ENCODE measurements at regions not wholly inside any gene's neighbourhood (a gene's known extent, or its start where the extent isn't known, plus 50 kb on each side); places are given as distances from the start of the nearest gene placed in this dataset.

DNA sequence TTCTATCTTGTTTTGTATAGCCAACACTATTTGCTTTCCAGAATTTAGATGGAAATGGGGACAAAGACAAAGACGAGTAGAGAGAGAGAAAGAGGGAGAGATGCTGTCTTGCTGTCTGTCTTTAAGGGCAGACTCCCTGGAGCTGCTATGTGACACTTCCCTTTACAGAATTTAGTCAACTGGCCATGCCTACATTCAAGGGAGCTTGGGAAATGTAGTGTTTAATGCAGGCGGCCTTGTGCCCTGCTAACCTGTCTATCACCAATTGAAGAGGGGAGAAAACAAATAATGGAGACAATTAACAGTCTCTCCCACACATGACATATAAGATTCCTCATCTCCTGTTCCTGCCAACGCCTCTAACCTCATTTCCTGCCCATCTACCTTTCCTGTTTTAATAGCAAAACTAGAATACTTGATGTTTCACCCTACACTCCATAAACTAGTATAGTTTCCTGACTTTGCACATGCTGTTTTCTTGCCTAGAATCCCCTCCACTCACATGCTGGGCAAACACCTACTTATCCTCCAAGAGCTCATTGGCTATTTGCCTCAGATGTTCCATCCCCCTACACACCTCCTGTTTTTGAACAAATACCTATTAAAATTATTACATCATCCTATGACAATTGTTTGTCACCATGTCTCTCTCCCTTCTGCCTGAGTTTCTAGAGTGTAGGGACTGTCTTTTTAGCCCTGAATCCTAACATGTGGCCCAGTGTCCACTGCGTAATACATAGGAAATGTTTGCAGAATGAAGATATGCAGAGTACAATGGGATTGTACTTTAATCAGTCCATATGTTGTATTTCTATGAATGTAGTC lies 117.2 kb downstream of the SLC25A24 start:
- in situ Hi-C loops (cut with HindIII; ENCODE audit: low pct_ligation_motif_present, low pct_unique_long_range_greater_than_20kb, low sequenced_read_pairs): no loop called here
- no peak for DNase-seq

GRCh38 chr1:108082001-108082400 lies 117.0 kb upstream of the VAV3 start:
- no peak for DNase-seq

GRCh38 chr1:108080448-108080847 lies 115.5 kb upstream of the VAV3 start:
- DNase-seq: no peak
- in situ Hi-C loops (cut with HindIII; ENCODE audit: low pct_ligation_motif_present, low pct_unique_long_range_greater_than_20kb, low sequenced_read_pairs): no loop called here

More at GRCh38 chr1:108082001-108082400, 117.0 kb upstream of the VAV3 start:
- in situ Hi-C loops (cut with HindIII; ENCODE audit: low pct_ligation_motif_present, low pct_unique_long_range_greater_than_20kb, low sequenced_read_pairs): no loop called here

- in situ Hi-C loops (cut with HindIII; ENCODE audit: low pct_ligation_motif_present, low pct_unique_long_range_greater_than_20kb, low sequenced_read_pairs): no loop called here
- no peak for DNase-seq
Observed at GRCh38 chr1:108079440-108080025, 114.6 kb upstream of the VAV3 start.

DNA sequence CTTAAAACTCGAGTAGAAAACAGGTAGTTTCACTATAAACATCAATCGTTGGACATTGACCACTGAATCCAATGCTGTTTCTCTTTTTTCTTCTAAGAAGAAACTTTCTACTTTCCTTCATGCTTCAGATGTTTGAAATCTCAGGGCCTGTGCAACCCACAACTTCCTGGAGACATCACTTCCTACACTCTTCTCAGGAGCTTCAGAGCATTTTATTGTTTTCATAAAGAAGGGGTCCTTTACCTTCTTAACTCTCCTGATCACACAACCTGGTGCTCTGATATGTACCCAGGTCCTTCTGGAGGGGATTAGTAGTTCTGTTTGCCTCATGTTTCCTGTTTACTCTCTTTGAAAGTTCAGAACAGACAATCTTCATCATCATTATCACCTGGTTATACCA lies 113.0 kb upstream of the VAV3 start:
- in situ Hi-C loops (cut with HindIII; ENCODE audit: low pct_ligation_motif_present, low pct_unique_long_range_greater_than_20kb, low sequenced_read_pairs): no loop called here
- no peak for DNase-seq

DNA sequence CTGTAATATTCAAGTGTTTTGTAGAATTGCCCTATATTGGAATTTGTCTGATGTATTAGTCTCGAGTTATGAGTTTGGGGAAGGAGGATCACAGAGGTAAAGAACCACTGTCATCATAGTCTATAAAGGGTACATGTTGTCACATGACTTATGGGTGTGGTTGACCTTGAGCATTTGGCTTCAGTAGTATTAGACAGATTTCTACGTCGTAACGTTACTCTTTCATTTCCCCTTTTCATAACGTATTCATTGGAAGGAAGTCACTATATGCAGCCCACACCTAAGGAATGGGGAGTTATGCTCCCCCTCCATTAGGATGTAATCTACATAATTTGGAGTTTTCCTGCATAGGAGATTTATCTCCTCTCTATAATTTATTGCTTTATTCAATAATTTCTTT lies 110.1 kb upstream of the VAV3 start:
- in situ Hi-C loops (cut with HindIII; ENCODE audit: low pct_ligation_motif_present, low pct_unique_long_range_greater_than_20kb, low sequenced_read_pairs): no loop called here
- no peak for DNase-seq

- in situ Hi-C loops (cut with HindIII; ENCODE audit: low pct_ligation_motif_present, low pct_unique_long_range_greater_than_20kb, low sequenced_read_pairs): no loop called here
- DNase-seq: no peak
Observed at GRCh38 chr1:108072776-108073175, 107.8 kb upstream of the VAV3 start.

GRCh38 chr1:108072212-108072611 lies 107.2 kb upstream of the VAV3 start:
- DNase-seq: no peak
- in situ Hi-C loops (cut with HindIII; ENCODE audit: low pct_ligation_motif_present, low pct_unique_long_range_greater_than_20kb, low sequenced_read_pairs): no loop called here

DNA sequence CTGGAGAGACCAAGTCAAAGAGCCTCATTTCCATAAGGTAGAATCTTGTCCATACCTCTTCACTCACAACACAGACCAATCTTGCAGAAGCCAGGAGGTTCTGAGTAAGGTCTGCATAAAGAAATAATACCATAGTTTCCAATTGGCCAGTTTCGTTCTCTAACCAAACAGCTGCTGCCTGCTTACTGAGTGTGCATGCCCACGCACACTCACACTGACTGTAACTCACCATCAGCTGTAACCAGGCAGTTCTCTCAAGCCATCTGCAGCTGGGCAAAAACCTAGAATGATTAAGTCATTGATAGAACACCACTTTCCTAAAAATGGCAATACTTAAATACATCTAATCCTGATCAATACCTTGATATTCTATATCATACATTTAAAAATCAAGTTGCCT lies 106.6 kb upstream of the VAV3 start:
- in situ Hi-C loops (cut with HindIII; ENCODE audit: low pct_ligation_motif_present, low pct_unique_long_range_greater_than_20kb, low sequenced_read_pairs): no loop called here
- DNase-seq: no peak

DNA sequence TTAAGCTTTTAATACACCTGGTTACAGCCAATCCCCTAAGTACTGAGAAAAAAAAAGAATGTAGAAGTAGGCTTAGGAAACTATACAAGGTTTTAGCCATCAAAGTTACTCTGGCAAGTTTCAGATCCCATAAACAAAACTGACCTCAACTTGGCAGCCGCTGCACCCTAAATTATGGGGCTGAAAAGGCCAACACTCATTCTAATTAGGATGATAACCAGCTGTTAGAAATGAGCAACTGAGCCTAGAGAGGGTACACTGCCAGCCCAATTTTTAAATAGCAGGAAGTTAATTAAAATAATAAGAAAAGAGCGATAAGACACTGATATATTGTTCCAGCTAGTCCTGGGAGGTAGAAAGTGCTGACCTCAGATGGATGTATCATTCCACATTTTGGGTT lies 105.7 kb upstream of the VAV3 start:
- no peak for DNase-seq
- in situ Hi-C loops (cut with HindIII; ENCODE audit: low pct_ligation_motif_present, low pct_unique_long_range_greater_than_20kb, low sequenced_read_pairs): no loop called here

DNA sequence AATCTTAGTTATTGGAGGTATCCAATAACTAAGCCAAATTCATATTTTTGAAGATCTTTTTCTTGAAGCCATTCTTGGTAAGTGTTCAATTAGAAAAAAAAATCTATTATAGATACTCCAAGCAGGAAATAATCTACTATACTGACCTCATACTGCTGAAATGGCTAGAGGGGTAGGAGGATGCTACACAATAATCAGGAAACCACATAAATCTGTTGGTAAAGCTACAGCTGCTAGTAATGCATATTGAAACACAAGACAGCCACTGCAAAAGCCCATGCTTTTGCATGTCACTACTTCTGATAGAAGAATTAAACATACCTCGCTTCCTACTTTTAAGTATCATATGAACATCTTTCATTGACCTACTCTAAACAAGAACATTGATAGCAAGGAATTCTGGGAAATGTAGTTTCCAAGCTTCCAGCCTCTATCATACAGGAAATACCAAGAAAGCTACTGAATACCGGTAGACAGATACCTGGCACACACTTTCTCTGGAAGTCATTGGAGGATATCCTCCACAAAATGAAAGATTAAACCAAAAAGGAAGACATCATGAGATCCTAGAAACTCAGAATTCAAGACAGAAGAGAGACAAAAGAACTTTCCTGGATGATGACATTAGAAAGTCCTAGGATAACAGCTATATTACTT lies 103.0 kb upstream of the VAV3 start:
- DNase-seq: no peak
- in situ Hi-C loops (cut with HindIII; ENCODE audit: low pct_ligation_motif_present, low pct_unique_long_range_greater_than_20kb, low sequenced_read_pairs): no loop called here

GRCh38 chr1:108066808-108067207 lies 101.8 kb upstream of the VAV3 start:
- in situ Hi-C loops (cut with HindIII; ENCODE audit: low pct_ligation_motif_present, low pct_unique_long_range_greater_than_20kb, low sequenced_read_pairs): no loop called here
- no peak for DNase-seq

DNA sequence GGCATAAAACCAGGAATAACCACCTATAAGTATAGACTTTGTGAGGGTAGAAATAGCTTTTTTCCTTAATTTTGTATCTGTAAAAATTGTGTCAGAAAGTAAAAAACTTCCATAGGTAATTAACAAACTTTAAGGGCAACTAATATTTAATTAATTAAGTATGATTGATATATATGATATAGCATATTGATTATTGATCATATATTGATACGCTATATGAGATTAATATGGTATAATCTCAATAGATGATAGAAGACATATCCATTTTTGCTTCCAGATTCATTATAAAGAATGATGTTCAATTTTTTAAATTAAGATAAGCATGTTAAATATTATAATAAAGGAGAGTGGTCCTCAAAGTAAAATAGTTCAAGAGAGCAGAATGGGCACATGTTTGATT lies 99.3 kb upstream of the VAV3 start:
- in situ Hi-C loops (cut with HindIII; ENCODE audit: low pct_ligation_motif_present, low pct_unique_long_range_greater_than_20kb, low sequenced_read_pairs): no loop called here
- DNase-seq: no peak

GRCh38 chr1:108063703-108064102 lies 98.7 kb upstream of the VAV3 start:
- in situ Hi-C loops (cut with HindIII; ENCODE audit: low pct_ligation_motif_present, low pct_unique_long_range_greater_than_20kb, low sequenced_read_pairs): no loop called here
- DNase-seq: no peak

GRCh38 chr1:108059945-108060344 lies 95.0 kb upstream of the VAV3 start:
- DNase-seq: no peak
- in situ Hi-C loops (cut with HindIII; ENCODE audit: low pct_ligation_motif_present, low pct_unique_long_range_greater_than_20kb, low sequenced_read_pairs): no loop called here

DNA sequence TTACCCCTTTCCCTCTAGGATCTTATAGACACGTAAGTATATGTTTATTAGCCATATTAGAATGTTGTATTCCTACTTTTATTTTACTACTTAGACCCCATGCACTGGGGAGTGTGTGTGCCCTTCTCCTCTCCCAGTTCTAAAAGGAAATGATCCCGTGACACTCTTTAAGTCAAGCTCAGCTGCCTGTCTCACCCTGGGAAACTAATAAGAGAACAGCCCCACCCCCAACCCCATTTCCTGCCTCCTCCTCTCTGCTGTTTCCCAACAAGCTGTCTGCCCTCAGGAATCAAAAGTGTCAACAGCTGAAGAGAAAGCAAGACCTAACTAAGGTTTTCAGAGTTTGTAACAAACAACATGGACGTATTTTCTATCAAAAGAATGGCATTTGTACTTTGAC lies 92.6 kb upstream of the VAV3 start:
- in situ Hi-C loops (cut with HindIII; ENCODE audit: low pct_ligation_motif_present, low pct_unique_long_range_greater_than_20kb, low sequenced_read_pairs): no loop called here
- DNase-seq: no peak

DNA sequence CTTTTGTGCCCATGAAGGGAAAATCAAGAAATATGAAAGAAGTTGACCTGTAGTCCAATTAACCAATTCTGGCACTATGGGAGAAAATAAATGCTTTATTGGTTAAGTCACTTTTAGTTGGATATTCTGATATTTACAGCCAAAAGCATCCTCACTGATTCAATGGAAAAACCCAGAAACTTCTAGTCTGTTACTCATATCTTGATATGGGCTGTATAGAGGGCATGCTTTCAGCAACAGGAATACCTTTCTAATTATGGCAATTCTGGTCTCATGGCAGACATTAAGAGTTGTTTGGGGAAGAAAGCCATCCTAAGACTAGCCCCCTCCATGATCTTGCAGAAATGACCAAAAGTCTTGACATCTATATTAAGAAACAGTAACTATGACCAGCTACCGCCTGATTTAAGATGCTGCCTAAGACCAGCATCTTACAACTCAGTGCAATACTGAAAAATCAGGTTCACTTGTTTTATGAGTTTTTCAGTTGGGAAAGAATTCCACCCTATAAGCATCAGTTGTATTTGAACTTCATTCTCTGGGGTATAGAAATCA lies 91.5 kb upstream of the VAV3 start:
- in situ Hi-C loops (cut with HindIII; ENCODE audit: low pct_ligation_motif_present, low pct_unique_long_range_greater_than_20kb, low sequenced_read_pairs): no loop called here
- DNase-seq: no peak

GRCh38 chr1:108055387-108055786 lies 90.4 kb upstream of the VAV3 start:
- DNase-seq: no peak
- in situ Hi-C loops (cut with HindIII; ENCODE audit: low pct_ligation_motif_present, low pct_unique_long_range_greater_than_20kb, low sequenced_read_pairs): no loop called here

- no peak for DNase-seq
- in situ Hi-C loops (cut with HindIII; ENCODE audit: low pct_ligation_motif_present, low pct_unique_long_range_greater_than_20kb, low sequenced_read_pairs): no loop called here
Observed at GRCh38 chr1:108054396-108054795, 89.4 kb upstream of the VAV3 start.
